Heart left ventricle (tissue), 13 donors: ENCODE measurements at regions not wholly inside any gene's neighbourhood (a gene's known extent, or its start where the extent isn't known, plus 50 kb on each side); places are given as distances from the start of the nearest gene placed in this dataset.

ENCODE experiments used
- CTCF ChIP-seq, 12 donors: fragments of 200-600 bp; sonication (generic) in 4 of 12; IDR thresholded peaks; one replicate each; pipeline versions ENCODE4 v1.5.0 to v1.8.0; 2018 to 2022; ENCODE audit warnings: antibody characterized with exemption in 12 of 12, mild to moderate bottlenecking in 5 of 12
- POLR2A ChIP-seq, 2 donors: fragments of 450-650 bp; IDR thresholded peaks; one replicate each; pipeline ENCODE4 v1.6.1; 2017; ENCODE audit warnings: antibody characterized with exemption in 2 of 2, mild to moderate bottlenecking in 2 of 2, moderate library complexity in 2 of 2
- donor health status: ischemic (EF 13 %, LVEDD 7.1; RV severe dilation, severe dysfunction).
- donor health status: DM: no; HTN: yes; CAD: no.
- donor health status: DM: no; HTN: no; CAD: no.
- donor health status: ischemic (EF 25% LVEDD 6.9; RV normal size, moderate dysfunction).
- donor health status: ischemic (EF 25% LVEDD 5.7; RV mildly dilated, moderate dysfunction).
- donor health status: ischemic (EF 35%, LVEDD 5.7; RV mildly dilated, moderate dysfunction).
- donor health status: nonischemic (EF 11% LVEDD 7.7; RV severe dilation, severe dysfunction).
- donor health status: DM: yes; HTN: yes; CAD: no.
- donor health status: PGD.
- donor health status: ischemic (EF 29% LVEDD 5.4; RV normal size, mild dysfunction).
- donor health status: nonischemic (EF 23%, LVEDD 6.1; RV moderate dilation, normal function).

- TF ChIP-seq POLR2A (IDR thresholded peaks at IDR 0.05) (no peak), CTCF (IDR thresholded peaks at IDR 0.05) (no peak)
These were observed 119.7 kb downstream of the IRS2 start for GRCh38 chr13:109666656-109667055.
